ENCODE measurements at regions not wholly inside any gene's neighbourhood (a gene's known extent, or its start where the extent isn't known, plus 50 kb on each side); places are given as distances from the start of the nearest gene placed in this dataset.

GRCh38 chr18:78305789-78306188, 673.8 kb upstream of the SALL3 start:
- DNase-seq: no peak

GRCh38 chr18:78309307-78309706, 670.3 kb upstream of the SALL3 start:
- no peak for DNase-seq

- no peak for DNase-seq
These were observed 669.7 kb upstream of the SALL3 start for GRCh38 chr18:78309924-78310323.

- DNase-seq: no peak
These were observed 660.4 kb upstream of the SALL3 start for GRCh38 chr18:78319264-78319663.

- no peak for DNase-seq
These were observed 659.7 kb upstream of the SALL3 start for GRCh38 chr18:78319961-78320360.

- no peak for DNase-seq
These were observed 658.2 kb upstream of the SALL3 start for GRCh38 chr18:78321402-78321801.

- no peak for DNase-seq
These were observed 656.0 kb upstream of the SALL3 start for GRCh38 chr18:78323453-78324197.

- DNase-seq: no peak
These were observed 652.0 kb upstream of the SALL3 start for GRCh38 chr18:78327643-78328042.

- DNase-seq: no peak
These were observed 648.9 kb upstream of the SALL3 start for GRCh38 chr18:78330766-78331165.

- DNase-seq: no peak
These were observed 626.7 kb upstream of the SALL3 start for GRCh38 chr18:78352910-78353309.

- DNase-seq: no peak
These were observed 617.4 kb upstream of the SALL3 start for GRCh38 chr18:78362198-78362597.

- DNase-seq: no peak
These were observed 615.8 kb upstream of the SALL3 start for GRCh38 chr18:78363556-78364387.

- DNase-seq: no peak
These were observed 615.1 kb upstream of the SALL3 start for GRCh38 chr18:78364388-78364960.

GRCh38 chr18:78367996-78368395, 611.6 kb upstream of the SALL3 start:
- no peak for DNase-seq

- DNase-seq: no peak
These were observed 610.9 kb upstream of the SALL3 start for GRCh38 chr18:78368726-78369125.

- DNase-seq: no peak
These were observed 603.6 kb upstream of the SALL3 start for GRCh38 chr18:78376046-78376445.

- DNase-seq: no peak
These were observed 601.2 kb upstream of the SALL3 start for GRCh38 chr18:78378403-78378802.

GRCh38 chr18:78378983-78379382, 600.6 kb upstream of the SALL3 start:
- DNase-seq: no peak

- DNase-seq: no peak
These were observed 589.2 kb upstream of the SALL3 start for GRCh38 chr18:78390348-78390951.

- no peak for DNase-seq
These were observed 588.7 kb upstream of the SALL3 start for GRCh38 chr18:78390952-78391348.

GRCh38 chr18:78393086-78393862, 586.3 kb upstream of the SALL3 start:
- DNase-seq: no peak

- no peak for DNase-seq
These were observed 583.5 kb upstream of the SALL3 start for GRCh38 chr18:78396077-78396476.

- no peak for DNase-seq
These were observed 582.9 kb upstream of the SALL3 start for GRCh38 chr18:78396756-78397155.
